AG04449 (cell line): ENCODE measurements at regions not wholly inside any gene's neighbourhood (a gene's known extent, or its start where the extent isn't known, plus 50 kb on each side); places are given as distances from the start of the nearest gene placed in this dataset.

Experiments used
- CTCF ChIA-PET: fragments of 350-600 bp; formaldehyde crosslinking; extraction: SDS; loops from one replicate; lab custom pipeline; 2021; ENCODE audit warnings: antibody characterized with exemption; lab: Yijun Ruan, JAX
- POLR2A ChIA-PET: fragments of 400-600, 350-600 bp; formaldehyde crosslinking; extraction: SDS; loops from one replicate; lab custom pipeline; 2020; ENCODE audit warnings: antibody characterized with exemption, inconsistent platforms; lab: Yijun Ruan, JAX
- DNase-seq: peaks from one replicate; pipeline ENCODE4 v3.0.0-alpha.2; 2010; ENCODE audit warnings: low read depth, low spot score
- H3K4me3 ChIP-seq: 2 replicates; pipeline ENCODE4 v1.5.1; 2011; ENCODE audit warnings: low read depth, mild to moderate bottlenecking, control low read depth, low read length
- CTCF ChIP-seq: IDR thresholded peaks from one replicate; pipeline ENCODE4 v1.5.1; 2011; ENCODE audit warnings: mild to moderate bottlenecking, moderate library complexity, low read length, control low read depth, inconsistent platforms; ENCODE audit not compliant: insufficient read depth; ENCODE audit errors: missing control alignments

DNA sequence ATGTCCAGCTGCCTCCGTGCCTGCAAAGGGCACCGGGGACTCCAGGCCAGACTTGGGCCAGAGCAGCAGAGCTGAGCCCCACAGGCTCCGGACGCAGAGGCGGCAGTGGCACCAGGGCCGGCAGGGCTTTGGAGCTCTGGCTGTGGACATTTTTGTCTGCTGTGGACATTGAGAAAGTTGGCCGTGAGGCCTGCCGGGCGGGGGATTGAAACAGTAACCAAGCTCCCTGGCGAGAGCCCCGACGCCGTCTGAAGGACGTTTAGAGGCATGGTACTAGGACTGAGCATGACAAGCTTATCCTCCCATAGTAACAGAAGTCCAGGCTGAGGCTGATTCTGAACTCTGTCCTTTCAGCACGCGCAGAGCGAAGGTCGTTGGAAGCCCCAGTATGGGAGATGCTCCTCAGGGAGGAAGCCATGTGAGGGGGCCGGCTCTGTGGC, 323.8 kb downstream of the AMY1C start:
- DNase-seq, result no peak
- TF ChIP-seq CTCF, result no peak
- POLR2A ChIA-PET, result no interaction called here
- no peak overlapping the region for H3K4me3 ChIP-seq
- CTCF ChIA-PET, result no interaction called here

GRCh38 chr1:104082221-104082620, 332.5 kb downstream of the AMY1C start:
- ChIA-PET CTCF (no interaction called here), POLR2A (no interaction called here)
- no peak for TF ChIP-seq CTCF
- no peak for DNase-seq
- no peak overlapping the region for H3K4me3 ChIP-seq

DNA sequence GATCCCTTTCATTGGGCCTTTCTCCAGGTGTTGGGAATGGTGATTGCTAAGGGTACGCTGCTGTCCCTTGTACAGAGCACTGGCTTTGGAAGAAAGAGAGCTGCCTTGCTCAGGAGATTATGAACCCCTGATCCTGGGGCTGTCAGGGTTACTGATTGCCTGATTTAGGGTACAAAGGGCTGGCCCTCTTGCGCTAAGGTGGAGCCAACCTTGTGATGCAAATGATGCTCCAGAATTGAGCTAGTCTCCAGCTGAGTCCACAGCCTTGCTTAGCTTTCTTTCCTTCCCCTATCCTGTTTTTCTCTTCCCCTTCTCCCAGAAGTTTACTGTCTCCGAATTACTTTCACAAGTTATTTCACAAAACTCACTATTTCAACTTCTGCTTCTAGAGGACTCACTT, 334.7 kb downstream of the AMY1C start:
- no peak for TF ChIP-seq CTCF
- ChIA-PET POLR2A (no interaction called here), CTCF (no interaction called here)
- DNase-seq, result no peak
- no peak overlapping the region for H3K4me3 ChIP-seq

DNA sequence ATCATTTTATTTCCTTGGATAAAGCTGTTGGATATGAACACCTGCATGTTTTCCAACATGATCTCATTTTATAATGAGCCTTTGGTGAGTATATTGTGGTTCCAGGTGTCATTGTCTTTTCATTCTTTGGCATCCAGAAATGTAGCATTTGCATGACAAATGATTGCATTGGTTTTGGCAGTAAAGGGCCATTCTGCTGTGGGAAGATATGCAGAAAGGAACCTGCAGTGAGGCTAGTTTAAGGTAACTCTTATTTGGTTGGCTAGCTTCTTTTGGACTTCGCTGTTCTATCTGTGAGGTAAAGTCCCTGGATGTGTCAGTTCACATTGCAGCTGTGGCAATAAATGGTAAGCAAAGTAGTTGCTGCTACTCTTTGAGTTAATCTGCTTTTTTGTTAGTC, 343.0 kb downstream of the AMY1C start:
- ChIA-PET POLR2A (no interaction called here), CTCF (no interaction called here)
- TF ChIP-seq CTCF, result no peak
- H3K4me3 ChIP-seq, result no peak overlapping the region
- DNase-seq, result no peak

GRCh38 chr1:104098837-104099236, 349.1 kb downstream of the AMY1C start:
- H3K4me3 ChIP-seq, result no peak overlapping the region
- CTCF ChIA-PET, result no interaction called here
- POLR2A ChIA-PET, result no interaction called here
- no peak for DNase-seq
- TF ChIP-seq CTCF, result no peak

GRCh38 chr1:104100115-104100514, 350.4 kb downstream of the AMY1C start:
- H3K4me3 ChIP-seq, result no peak overlapping the region
- TF ChIP-seq CTCF, result no peak
- ChIA-PET CTCF (no interaction called here), POLR2A (no interaction called here)
- DNase-seq, result no peak
